ENCODE measurements at regions not wholly inside any gene's neighbourhood (a gene's known extent, or its start where the extent isn't known, plus 50 kb on each side); places are given as distances from the start of the nearest gene placed in this dataset.
"Not testable (repeated sequence)": the region's sequence is repeated elsewhere in the genome, so short reads cannot be mapped to it uniquely, and the experiment has no call there.

DNA sequence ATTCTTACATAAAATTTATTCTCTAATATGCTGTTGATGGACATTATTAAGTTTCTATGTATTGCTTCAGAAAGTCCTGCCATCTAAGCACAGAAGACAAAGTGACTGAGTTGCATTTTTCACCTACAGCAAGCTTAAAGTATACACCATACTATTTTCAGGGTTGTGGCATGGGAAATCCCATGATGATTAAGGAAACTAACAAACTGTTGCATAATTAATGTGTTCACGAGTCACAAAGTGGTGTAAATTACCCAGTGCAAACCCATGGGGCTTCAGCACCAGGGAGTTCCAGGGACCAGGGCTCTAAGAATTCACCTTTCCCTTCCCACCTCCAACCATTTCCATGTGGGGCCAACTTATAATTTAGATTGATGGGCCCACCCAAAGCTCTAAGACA, 81.9 kb upstream of the NR5A2 start:
- DNase-seq (ENCODE audit: extremely low spot score), result no peak
- ChIA-PET POLR2A (no interaction called here), CTCF (interaction anchor here (1.2 kb wide), 1 partner anchor 8 kb away, joined by 4 read pairs; no protein-coding TSS in a partner anchor)
- no peak for TF ChIP-seq CTCF (IDR thresholded peaks at IDR 0.05; ENCODE audit: control extremely low read depth, extremely low read depth, low read depth, missing control alignments)

DNA sequence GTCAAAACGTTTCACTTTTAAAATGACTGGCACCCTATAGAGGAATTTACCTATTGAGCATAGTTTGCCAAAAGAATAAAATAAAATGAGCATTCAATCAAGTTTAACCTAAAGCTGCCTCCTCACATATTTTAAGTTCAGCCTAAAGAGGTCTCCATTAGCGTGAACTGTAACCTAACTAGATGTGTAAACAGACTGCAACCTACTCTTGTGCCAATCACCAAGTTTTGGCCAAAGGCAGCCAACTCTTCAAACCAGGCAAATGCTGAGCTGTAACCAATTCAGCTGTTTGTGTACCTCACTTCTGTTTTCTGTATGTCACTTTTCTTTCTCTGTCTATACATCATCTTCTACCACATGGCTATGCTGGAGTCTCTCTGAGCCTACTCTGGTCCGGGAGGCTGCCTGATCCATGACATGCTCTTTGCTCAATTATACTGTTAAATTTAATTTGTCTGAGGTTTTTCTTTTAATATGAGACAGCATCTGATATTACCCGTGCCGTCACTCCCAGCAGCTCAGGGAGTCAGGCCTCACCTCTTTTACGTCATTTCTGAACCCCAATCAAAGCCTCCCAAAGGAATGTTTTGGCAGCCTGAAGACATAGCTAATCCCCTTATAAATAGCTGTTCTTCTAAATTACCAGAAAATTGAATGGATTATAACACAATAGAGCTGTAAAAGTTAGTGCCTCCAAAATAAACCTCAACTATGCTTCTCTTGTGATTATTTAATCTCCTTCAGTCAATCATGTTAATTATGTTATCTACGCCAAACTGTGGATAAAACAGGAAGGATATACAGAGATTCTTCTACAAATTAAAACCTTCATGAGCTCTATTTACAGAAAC, 81.0 kb upstream of the NR5A2 start:
- no peak for DNase-seq (ENCODE audit: extremely low spot score)
- no peak for TF ChIP-seq CTCF (IDR thresholded peaks at IDR 0.05; ENCODE audit: control extremely low read depth, extremely low read depth, low read depth, missing control alignments)
- POLR2A ChIA-PET, result no interaction called here
- CTCF ChIA-PET, result interaction anchor here (1.3 kb wide), 1 partner anchor 22 kb away, joined by 3 read pairs; no protein-coding TSS in a partner anchor

- TF ChIP-seq CTCF (IDR thresholded peaks at IDR 0.05; ENCODE audit: control extremely low read depth, extremely low read depth, low read depth, missing control alignments), result no peak
- POLR2A ChIA-PET, result no interaction called here
- DNase-seq (ENCODE audit: extremely low spot score), result no peak
- CTCF ChIA-PET, result no interaction called here
Measured at GRCh38 chr1:199948587-199949280, 78.8 kb upstream of the NR5A2 start.

DNA sequence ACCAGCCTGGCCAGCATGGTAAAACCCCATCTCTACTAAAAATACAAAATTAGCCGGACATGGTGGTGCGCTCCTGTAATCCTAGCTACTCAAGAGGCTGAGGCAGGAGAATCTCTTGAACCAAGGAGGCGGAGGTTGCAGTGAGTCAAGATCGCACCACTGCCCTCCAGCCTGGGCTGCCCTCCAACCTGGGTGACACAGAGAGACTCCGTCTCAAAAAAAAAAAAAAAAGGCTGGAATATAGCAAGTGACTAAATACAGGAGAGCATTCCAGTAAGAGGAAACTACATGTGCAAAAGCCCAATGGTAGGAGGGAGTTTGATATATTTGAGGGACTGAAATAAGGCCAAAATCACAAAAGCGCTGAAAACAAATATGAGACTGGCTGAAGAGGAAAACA, 76.5 kb upstream of the NR5A2 start:
- POLR2A ChIA-PET; DNase-seq (ENCODE audit: extremely low spot score): not testable (repeated sequence)

GRCh38 chr1:199953651-199954050, 73.9 kb upstream of the NR5A2 start:
- no peak for TF ChIP-seq CTCF (IDR thresholded peaks at IDR 0.05; ENCODE audit: control extremely low read depth, extremely low read depth, low read depth, missing control alignments)
- DNase-seq (ENCODE audit: extremely low spot score), result no peak
- ChIA-PET POLR2A (no interaction called here), CTCF (interaction anchor here (1.4 kb wide), 2 partner anchors 8 to 557 kb away, joined by 4 to 7 read pairs; no protein-coding TSS in a partner anchor)

More for the DNA sequence above, 76.5 kb upstream of the NR5A2 start:
- CTCF ChIA-PET, result not testable (repeated sequence)

DNA sequence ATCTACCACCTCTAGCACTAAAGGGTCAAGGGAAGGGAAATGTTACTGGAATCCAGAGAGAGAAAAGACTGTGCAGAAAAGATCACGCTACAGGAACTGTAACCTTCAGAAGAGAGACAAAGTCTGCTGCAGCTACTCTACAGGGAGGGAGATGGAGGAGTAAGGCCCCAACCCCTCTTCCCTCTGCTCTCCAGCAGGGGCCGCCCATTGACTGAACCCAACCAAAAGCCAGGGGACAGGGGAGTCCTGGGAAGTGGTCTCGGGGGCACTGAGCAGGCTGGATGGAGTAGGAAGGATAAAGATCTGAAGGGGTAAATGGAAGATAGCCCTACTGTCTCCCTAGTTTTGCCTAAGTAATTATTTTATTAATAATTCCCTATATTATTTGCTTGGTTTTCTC, 72.8 kb upstream of the NR5A2 start:
- peak; percentile 34 for DNase-seq (ENCODE audit: extremely low spot score)
- POLR2A ChIA-PET, result no interaction called here
- TF ChIP-seq CTCF (IDR thresholded peaks at IDR 0.05; ENCODE audit: control extremely low read depth, extremely low read depth, low read depth, missing control alignments), result peak; percentile 43

DNA sequence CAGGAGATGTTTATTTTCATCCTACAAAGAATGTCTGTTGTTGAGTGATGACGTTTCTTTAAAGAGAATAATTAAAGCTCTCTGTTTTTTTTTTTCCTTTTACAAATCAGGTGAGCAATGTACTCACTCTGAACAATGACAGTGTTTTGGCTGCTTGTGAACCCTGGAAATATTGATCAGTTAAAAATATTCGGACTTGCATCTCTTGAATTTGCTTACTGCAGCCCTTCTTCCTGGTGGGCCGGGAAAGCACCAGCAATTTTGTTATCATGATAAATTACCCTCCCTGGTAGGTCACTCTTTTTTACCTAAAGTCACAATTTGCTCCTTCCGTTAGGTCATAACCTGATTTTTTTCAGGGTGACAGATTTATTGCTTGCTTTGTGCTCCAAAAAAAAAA, 72.3 kb upstream of the NR5A2 start:
- no peak for TF ChIP-seq CTCF (IDR thresholded peaks at IDR 0.05; ENCODE audit: control extremely low read depth, extremely low read depth, low read depth, missing control alignments)
- POLR2A ChIA-PET, result no interaction called here
- DNase-seq (ENCODE audit: extremely low spot score), result no peak
- CTCF ChIA-PET, result interaction anchor here (0.7 to 1.6 kb wide), 3 partner anchors 11 to 554 kb away, joined by 3 to 5 read pairs (median 3); no protein-coding TSS in a partner anchor

More for the DNA sequence above, 72.8 kb upstream of the NR5A2 start:
- CTCF ChIA-PET, result interaction anchor here (1.4 kb wide), 1 partner anchor 555 kb away, joined by 7 read pairs; no protein-coding TSS in a partner anchor
